HepG2 (cell line): ENCODE measurements at regions not wholly inside any gene's neighbourhood (a gene's known extent, or its start where the extent isn't known, plus 50 kb on each side); places are given as distances from the start of the nearest gene placed in this dataset.

Experiments
- ATAC-seq: fragments of 200-7000 bp; cut with Tn5 transposase; 3 replicates; pipeline ENCODE4 v1.9.1; 2020; ENCODE audit warnings: mild to moderate bottlenecking, moderate library complexity
- BruUV-seq: library from RNA; stranded (reverse); fragments of 400-500 nt; replicated peaks from 2 replicates; lab custom pipeline; 2021; lab: Mats Ljungman, UMichigan
- CTCF ChIA-PET: fragments of 300-600 bp; formaldehyde crosslinking; extraction: SDS; loops from one replicate; lab custom pipeline; 2021; ENCODE audit warnings: low total read pairs, inconsistent platforms, low intra/inter-chr PET ratio; lab: Yijun Ruan, JAX
- POLR2A ChIA-PET: fragments of 350-600 bp; sonication (Branson Sonifier 250); formaldehyde crosslinking; loops from one replicate; lab custom pipeline; 2020; ENCODE audit warnings: antibody characterized with exemption, inconsistent platforms; lab: Yijun Ruan, JAX
- DNase-seq: peaks from one replicate; pipeline ENCODE4 v3.0.0-alpha.2; 2015; ENCODE audit warnings: low spot score
- FAIRE-seq: peaks from 3 replicates; lab custom pipeline; 2011; peaks lifted over from hg19 to GRCh38; lab: Jason Lieb, UNC
- H2AFZ ChIP-seq: one replicate; pipeline ENCODE4 v1.6.1; 2011; ENCODE audit warnings: low read length, inconsistent platforms
- H3K27ac ChIP-seq: fragments of 300-600 bp; 3 replicates; pipeline ENCODE4 v1.8.0; 2011; ENCODE audit warnings: mixed run types, mild to moderate bottlenecking, mixed read lengths, low read length, inconsistent platforms; ENCODE audit not compliant: insufficient read depth; ENCODE audit errors: extremely low read length
- H3K27me3 ChIP-seq, 2 experiments: fragments of 200-600 bp in 1 of 2; 2 replicates in 1 of 2; 3 replicates in 1 of 2; pipeline versions ENCODE4 v1.6.0 to v1.8.0; 2011; ENCODE audit warnings: low read length in 2 of 2, mild to moderate bottlenecking in 2 of 2, moderate library complexity in 2 of 2, inconsistent platforms in 1 of 2; ENCODE audit not compliant: insufficient read depth in 2 of 2, control insufficient read depth in 1 of 2
- H3K36me3 ChIP-seq, 2 experiments: fragments of 200-600 bp in 1 of 2; replicated peaks in 1 of 2; 2 replicates in 1 of 2; 3 replicates in 1 of 2; pipeline versions ENCODE4 v1.5.1 to v1.8.0; 2011; ENCODE audit warnings: low read length in 2 of 2, inconsistent platforms in 1 of 2; ENCODE audit not compliant: insufficient read depth in 2 of 2, control insufficient read depth in 1 of 2
- H3K4me1 ChIP-seq: 2 replicates; pipeline ENCODE4 v1.5.1; 2012; ENCODE audit warnings: low read length, inconsistent platforms; ENCODE audit not compliant: insufficient read depth
- H3K4me2 ChIP-seq: 2 replicates; pipeline ENCODE4 v1.6.0; 2011; ENCODE audit warnings: low read depth, low read length, inconsistent platforms
- H3K4me3 ChIP-seq, 3 experiments: fragments of 200-600 bp in 1 of 3; sonication (generic), shearing (Covaris generic) in 1 of 3; replicated peaks in 1 of 3; 2 replicates each; pipeline ENCODE4 v1.5.1; 2011 to 2016; ENCODE audit warnings: low read length in 3 of 3, inconsistent platforms in 2 of 3, low read depth in 2 of 3, mild to moderate bottlenecking in 2 of 3, control low read depth in 1 of 3, mixed read lengths in 1 of 3; ENCODE audit not compliant: insufficient read depth in 1 of 3
- H3K79me2 ChIP-seq: one replicate; pipeline ENCODE4 v1.6.1; 2011; ENCODE audit warnings: low read length, inconsistent platforms; ENCODE audit not compliant: insufficient read depth
- H3K9ac ChIP-seq: 2 replicates; pipeline ENCODE4 v1.6.0; 2011; ENCODE audit warnings: mild to moderate bottlenecking, low read depth, low read length, inconsistent platforms; ENCODE audit not compliant: insufficient read depth
- H3K9me3 ChIP-seq: 2 replicates; pipeline ENCODE4 v1.5.1; 2012; ENCODE audit warnings: mild to moderate bottlenecking, low read length
- H4K20me1 ChIP-seq: 2 replicates; pipeline ENCODE4 v1.6.0; 2011; ENCODE audit warnings: inconsistent platforms, mild to moderate bottlenecking, low read length, moderate library complexity; ENCODE audit not compliant: insufficient read depth
- ARNTL ChIP-seq: sonication (generic); formaldehyde crosslinking; IDR thresholded peaks from 2 replicates; pipeline ENCODE4 v1.4.0; 2020; ENCODE audit warnings: mild to moderate bottlenecking, missing genetic modification reagents
- EEA1 ChIP-seq: sonication (generic); formaldehyde crosslinking; IDR thresholded peaks from 2 replicates; pipeline ENCODE4 v1.5.1; 2020; ENCODE audit warnings: mild to moderate bottlenecking, missing genetic modification reagents, borderline replicate concordance
- GTF2F1 ChIP-seq: fragments of 150-350 bp; IDR thresholded peaks from 2 replicates; pipeline ENCODE4 v1.6.1; 2014; ENCODE audit warnings: low read length
- JARID2 ChIP-seq: sonication (generic); formaldehyde crosslinking; IDR thresholded peaks from 2 replicates; pipeline ENCODE4 v1.8.1; 2023; ENCODE audit warnings: missing genetic modification reagents, inconsistent platforms; ENCODE audit not compliant: insufficient replicate concordance
- JUNB ChIP-seq: sonication (generic); formaldehyde crosslinking; IDR thresholded peaks from 2 replicates; pipeline ENCODE4 v1.8.0; 2022; ENCODE audit warnings: missing genetic modification reagents, mild to moderate bottlenecking, borderline replicate concordance
- KAT7 ChIP-seq: IDR thresholded peaks from 2 replicates; pipeline ENCODE4 v1.6.1; 2018; ENCODE audit warnings: borderline replicate concordance, missing compliant biosample characterization
- KLF13 ChIP-seq: sonication (generic); formaldehyde crosslinking; IDR thresholded peaks from 2 replicates; pipeline ENCODE4 v1.4.0; 2020; ENCODE audit warnings: mild to moderate bottlenecking, missing genetic modification reagents
- PRPF4 ChIP-seq: fragments of 200-400 bp; formaldehyde crosslinking; IDR thresholded peaks from 2 replicates; pipeline ENCODE4 v1.6.1; 2016; ENCODE audit warnings: low read length, low read depth; ENCODE audit not compliant: poor library complexity, severe bottlenecking
- SMARCE1 ChIP-seq: fragments of 450-650 bp; IDR thresholded peaks from 2 replicates; pipeline ENCODE4 v1.6.1; 2017; ENCODE audit warnings: borderline replicate concordance
- SSRP1 ChIP-seq: IDR thresholded peaks from 2 replicates; pipeline ENCODE4 v1.6.1; 2016; ENCODE audit warnings: control low read depth
- TRIM24 ChIP-seq: sonication (generic); formaldehyde crosslinking; IDR thresholded peaks from 2 replicates; pipeline ENCODE4 v1.8.0; 2022; ENCODE audit warnings: mild to moderate bottlenecking, missing genetic modification reagents
- ZNF230 ChIP-seq: sonication (generic); formaldehyde crosslinking; IDR thresholded peaks from 2 replicates; pipeline ENCODE4 v1.4.0; 2020; ENCODE audit warnings: mild to moderate bottlenecking, missing genetic modification reagents
- ZNF597 ChIP-seq: sonication (generic); formaldehyde crosslinking; IDR thresholded peaks from 2 replicates; pipeline ENCODE4 v1.5.0; 2020; ENCODE audit warnings: missing genetic modification reagents
- ZNF672 ChIP-seq: sonication (generic); formaldehyde crosslinking; IDR thresholded peaks from 2 replicates; pipeline ENCODE4 v1.8.1; 2022; ENCODE audit warnings: missing genetic modification reagents
- WGBS: methylation state at CpG from one replicate; pipeline ENCODE4 v1.1.6; 2017; ENCODE audit warnings: low lambda C conversion rate; 5-methylcytosine and 5-hydroxymethylcytosine counted together
- in situ Hi-C: cut with HindIII; loops from 2 replicates; pipeline ENCODE4 v1.10.0; 2017; ENCODE audit warnings: low pct_unique_long_range_greater_than_20kb; ENCODE audit not compliant: extremely low pct_ligation_motif_present
- intact Hi-C: fragments of 100-400 bp; cut with micrococcal nuclease; formaldehyde crosslinking; loops from one replicate; pipeline ENCODE4 v1.10.0; 2022; ENCODE audit not compliant: unreplicated experiment

GRCh38 chrX:115363372-115363771 lies 73.9 kb downstream of the LUZP4 start:
- Histone ChIP-seq H3K4me3 (no peak overlapping the region), H2AFZ (no peak overlapping the region), H3K4me2 (0 out of 2 replicates have a peak overlapping the region, but pooled peaks have one; percentile 42), H3K9ac (no peak overlapping the region), H4K20me1 (no peaks in the 10 kb centered on the region)
- no TSS peak for BruUV-seq
- 66% methylated on average over 2 of the region's 2 CpGs for WGBS
- ChIA-PET POLR2A (no interaction called here), CTCF (no interaction called here)
- DNase-seq = no peak
- TF ChIP-seq ARNTL (no peak), SSRP1 (CRISPR knock-in tag) (no peak), SMARCE1 (no peak), JUNB (no peak), JARID2 (CRISPR knock-in tag) (no peak), TRIM24 (CRISPR knock-in tag) (no peak), PRPF4 (no peak), ZNF672 (CRISPR knock-in tag) (no peak), ZNF230 (no peak), GTF2F1 (no peak), KLF13 (no peak), ZNF597 (CRISPR knock-in tag) (no peak), KAT7 (CRISPR knock-in tag) (no peak), EEA1 (CRISPR knock-in tag) (no peak)
- TF ChIP-seq, all 625 proteins: peak for 0
- Histone ChIP-seq H3K27ac (no peak overlapping the region), H3K36me3 (no peaks in the 10 kb centered on the region), H3K9me3 (no peaks in the 10 kb centered on the region), H3K4me1 (peaks cover 28% of the 10 kb centered on the region), H3K79me2 (no peaks in the 10 kb centered on the region), H3K27me3 (no peaks in the 10 kb centered on the region)
- ATAC-seq = no peak
- intact Hi-C loops = no loop called here
- in situ Hi-C loops = no loop called here
- FAIRE-seq = no peak
